Natural killer cell (primary cell): ENCODE measurements at regions not wholly inside any gene's neighbourhood (a gene's known extent, or its start where the extent isn't known, plus 50 kb on each side); places are given as distances from the start of the nearest gene placed in this dataset.

Experiments
- ATAC-seq, 3 donors: fragments of 150-1000 bp in 2 of 3; fragments of 200-7000 bp in 1 of 3; cut with Tn5 transposase; 1 replicate in 1 of 3; 2 replicates in 2 of 3; pipeline ENCODE4 v1.10.0; 2021; ENCODE audit warnings: mild to moderate bottlenecking in 2 of 3, moderate library complexity in 2 of 3
- DNase-seq, 2 donors: peaks; one replicate each; pipeline versions ENCODE4 v3.0.0 to v3.0.0-alpha.2; 2013 to 2021; ENCODE audit warnings: mixed read lengths in 1 of 2
- H3K27ac ChIP-seq: one replicate; pipeline ENCODE4 v1.5.1; 2013; ENCODE audit warnings: mild to moderate bottlenecking, low read length
- H3K27me3 ChIP-seq: one replicate; pipeline ENCODE4 v1.6.1; 2013; ENCODE audit warnings: low read length; ENCODE audit not compliant: control insufficient read depth, insufficient read depth
- H3K36me3 ChIP-seq: one replicate; pipeline ENCODE4 v1.6.1; 2013; ENCODE audit warnings: low read length; ENCODE audit not compliant: control insufficient read depth, insufficient read depth
- H3K4me1 ChIP-seq: one replicate; pipeline ENCODE4 v1.6.1; 2013; ENCODE audit warnings: low read length; ENCODE audit not compliant: control insufficient read depth, insufficient read depth
- H3K4me3 ChIP-seq: one replicate; pipeline ENCODE4 v1.5.1; 2013; ENCODE audit warnings: low read length
- H3K9me3 ChIP-seq: one replicate; pipeline ENCODE4 v1.6.1; 2013; ENCODE audit warnings: low read length; ENCODE audit not compliant: control insufficient read depth, insufficient read depth
- H3K27ac Mint-ChIP-seq, 2 donors: one replicate each; pipeline ENCODE4 v1.8.0; 2022; ENCODE audit warnings: mild to moderate bottlenecking in 2 of 2, mixed read lengths in 2 of 2, moderate library complexity in 1 of 2
- H3K27me3 Mint-ChIP-seq, 2 donors: one replicate each; pipeline ENCODE4 v1.8.0; 2022; ENCODE audit warnings: low read depth in 2 of 2, mixed read lengths in 2 of 2
- H3K36me3 Mint-ChIP-seq: one replicate; pipeline ENCODE4 v1.8.0; 2022; ENCODE audit warnings: mixed read lengths
- H3K4me1 Mint-ChIP-seq, 2 donors: one replicate each; pipeline ENCODE4 v1.8.0; 2022; ENCODE audit warnings: mixed read lengths in 2 of 2
- H3K4me3 Mint-ChIP-seq: one replicate; pipeline ENCODE4 v1.8.0; 2022; ENCODE audit warnings: mild to moderate bottlenecking, moderate library complexity, mixed read lengths
- H3K9me3 Mint-ChIP-seq, 2 donors: one replicate each; pipeline ENCODE4 v1.8.0; 2022; ENCODE audit warnings: mixed read lengths in 2 of 2
- CTCF ChIP-seq: fragments of 200-600 bp; IDR thresholded peaks from one replicate; pipeline ENCODE4 v1.8.0; 2022; ENCODE audit warnings: antibody characterized with exemption
- WGBS: methylation state at CpG from one replicate; pipeline ENCODE4 v1.1.7; 2013; ENCODE audit warnings: missing lambda C conversion rate; ENCODE audit not compliant: insufficient coverage; 5-methylcytosine and 5-hydroxymethylcytosine counted together
- intact Hi-C: fragments of 100-400 bp; cut with micrococcal nuclease; formaldehyde crosslinking; loops from one replicate; pipeline ENCODE4 v1.14.2; 2022

GRCh38 chr2:220654322-220654721 is 917.8 kb downstream of the EPHA4 start:
- Mint-ChIP-seq H3K36me3 (no peaks in the 10 kb centered on the region), H3K27me3 (peaks cover 3 to 7% of the 10 kb centered on the region in 2 donors), H3K4me1 (no peaks in the 10 kb centered on the region), H3K4me3 (no peak overlapping the region), H3K9me3 (peaks cover 0 to 2% of the 10 kb centered on the region in 2 donors), H3K27ac (no peak overlapping the region)
- Histone ChIP-seq H3K27me3 (no peaks in the 10 kb centered on the region), H3K9me3 (no peaks in the 10 kb centered on the region), H3K36me3 (no peaks in the 10 kb centered on the region), H3K4me3 (no peak overlapping the region), H3K27ac (no peak overlapping the region), H3K4me1 (no peaks in the 10 kb centered on the region)
- ATAC-seq, result no peak
- no peak for TF ChIP-seq CTCF
- intact Hi-C loops, result no loop called here
- WGBS, result no CpG with 5 or more reads among the region's 3 CpGs
- no peak for DNase-seq

GRCh38 chr2:220660277-220661145 is 911.6 kb downstream of the EPHA4 start:
- H3K4me1 ChIP-seq, result no peaks in the 10 kb centered on the region
- 95% methylated on average over 4 of the region's 4 CpGs for WGBS
- no peaks in the 10 kb centered on the region for H3K27me3 ChIP-seq
- H3K9me3 Mint-ChIP-seq, result no peaks in the 10 kb centered on the region
- no peak overlapping the region for H3K27ac Mint-ChIP-seq
- intact Hi-C loops, result no loop called here
- no peak for DNase-seq
- no peak overlapping the region for H3K27ac ChIP-seq
- no peak overlapping the region for H3K4me3 ChIP-seq
- H3K36me3 Mint-ChIP-seq, result no peaks in the 10 kb centered on the region
- no peaks in the 10 kb centered on the region for H3K36me3 ChIP-seq
- TF ChIP-seq CTCF, result no peak
- H3K9me3 ChIP-seq, result no peaks in the 10 kb centered on the region
- no peaks in the 10 kb centered on the region for H3K4me1 Mint-ChIP-seq
- H3K4me3 Mint-ChIP-seq, result no peak overlapping the region
- peaks cover 0 to 3% of the 10 kb centered on the region in 2 donors for H3K27me3 Mint-ChIP-seq
- no peak for ATAC-seq

- no peaks in the 10 kb centered on the region for H3K27me3 ChIP-seq
- no peaks in the 10 kb centered on the region for H3K9me3 ChIP-seq
- H3K4me1 ChIP-seq, result no peaks in the 10 kb centered on the region
- no peak for DNase-seq
- no peak for TF ChIP-seq CTCF
- 85% methylated on average over 3 of the region's 3 CpGs for WGBS
- intact Hi-C loops, result no loop called here
- Mint-ChIP-seq H3K9me3 (no peaks in the 10 kb centered on the region), H3K27ac (no peak overlapping the region), H3K4me1 (no peaks in the 10 kb centered on the region), H3K4me3 (no peak overlapping the region), H3K36me3 (no peaks in the 10 kb centered on the region), H3K27me3 (peaks cover 0 to 3% of the 10 kb centered on the region in 2 donors)
- ATAC-seq, result no peak
- H3K27ac ChIP-seq, result no peak overlapping the region
- H3K36me3 ChIP-seq, result no peaks in the 10 kb centered on the region
- H3K4me3 ChIP-seq, result no peak overlapping the region
Measured at GRCh38 chr2:220662431-220662830, 909.7 kb downstream of the EPHA4 start.

GRCh38 chr2:220663065-220663464 is 909.0 kb downstream of the EPHA4 start:
- DNase-seq, result no peak
- H3K4me1 ChIP-seq, result no peaks in the 10 kb centered on the region
- no peaks in the 10 kb centered on the region for H3K27me3 Mint-ChIP-seq
- no peak overlapping the region for H3K4me3 Mint-ChIP-seq
- no peaks in the 10 kb centered on the region for H3K27me3 ChIP-seq
- H3K36me3 Mint-ChIP-seq, result no peaks in the 10 kb centered on the region
- TF ChIP-seq CTCF, result no peak
- no peak for ATAC-seq
- no peaks in the 10 kb centered on the region for H3K9me3 Mint-ChIP-seq
- H3K4me1 Mint-ChIP-seq, result no peaks in the 10 kb centered on the region
- H3K27ac ChIP-seq, result no peak overlapping the region
- H3K4me3 ChIP-seq, result no peak overlapping the region
- no peak overlapping the region for H3K27ac Mint-ChIP-seq
- no peaks in the 10 kb centered on the region for H3K36me3 ChIP-seq
- H3K9me3 ChIP-seq, result no peaks in the 10 kb centered on the region
- intact Hi-C loops, result no loop called here
